Panc1 (cell line): ENCODE measurements at regions not wholly inside any gene's neighbourhood (a gene's known extent, or its start where the extent isn't known, plus 50 kb on each side); places are given as distances from the start of the nearest gene placed in this dataset.

Experiments used
- ATAC-seq: fragments of 200-7000 bp; cut with Tn5 transposase; 2 replicates; pipeline ENCODE4 v1.9.1; 2020; ENCODE audit warnings: mild to moderate bottlenecking, moderate library complexity
- BruUV-seq: library from RNA; stranded (reverse); fragments of 400-500 nt; replicated peaks from 2 replicates; lab custom pipeline; 2021; lab: Mats Ljungman, UMichigan
- CTCF ChIA-PET: fragments of 300-600 bp; sonication (Branson Sonifier 250); formaldehyde crosslinking; loops from one replicate; lab custom pipeline; 2022; ENCODE audit warnings: antibody characterized with exemption; lab: Charles Lee
- POLR2A ChIA-PET: fragments of 300-600 bp; sonication (Branson Sonifier 250); formaldehyde crosslinking; loops from one replicate; lab custom pipeline; 2022; ENCODE audit warnings: antibody characterized with exemption; lab: Charles Lee
- DNase-seq: peaks from one replicate; pipeline ENCODE4 v3.0.0-alpha.2; 2010; ENCODE audit warnings: low read depth, low spot score
- H3K27ac ChIP-seq: 2 replicates; pipeline ENCODE4 v1.5.1; 2011; ENCODE audit warnings: mild to moderate bottlenecking, low read length, inconsistent platforms
- H3K27me3 ChIP-seq: fragments of 200-500 bp; sonication (Bioruptor generic); 2 replicates; pipeline ENCODE4 v1.6.0; 2014; ENCODE audit warnings: low read length, inconsistent platforms; ENCODE audit not compliant: control insufficient read depth, insufficient read depth
- H3K36me3 ChIP-seq: fragments of 200-500 bp; sonication (Bioruptor generic); 2 replicates; pipeline ENCODE4 v1.5.1; 2014; ENCODE audit warnings: inconsistent platforms, mild to moderate bottlenecking, low read length, moderate library complexity; ENCODE audit not compliant: control insufficient read depth, insufficient read depth
- H3K4me1 ChIP-seq: 2 replicates; pipeline ENCODE4 v1.5.1; 2011; ENCODE audit warnings: inconsistent platforms, mild to moderate bottlenecking, low read length, moderate library complexity; ENCODE audit not compliant: control insufficient read depth, insufficient read depth
- H3K4me3 ChIP-seq, 2 experiments: 2 replicates each; pipeline ENCODE4 v1.5.1; 2011 to 2012; ENCODE audit warnings: low read depth in 2 of 2, low read length in 2 of 2, mild to moderate bottlenecking in 2 of 2, inconsistent platforms in 1 of 2, moderate library complexity in 1 of 2
- H3K9me3 ChIP-seq: fragments of 200-500 bp; sonication (Bioruptor generic); 2 replicates; pipeline ENCODE4 v1.5.1; 2014; ENCODE audit warnings: low read depth, mild to moderate bottlenecking, inconsistent platforms, low read length, moderate library complexity; ENCODE audit not compliant: control insufficient read depth, insufficient read depth
- POLR2AphosphoS5 ChIP-seq: IDR thresholded peaks from 2 replicates; pipeline ENCODE4 v1.6.1; 2012; ENCODE audit warnings: mild to moderate bottlenecking, low read depth, low read length, moderate library complexity
- SIN3A ChIP-seq: IDR thresholded peaks from 2 replicates; pipeline ENCODE4 v1.6.1; 2012; ENCODE audit warnings: low read depth, mild to moderate bottlenecking, low read length, moderate library complexity, borderline replicate concordance; ENCODE audit not compliant: insufficient read depth
- TCF7L2 ChIP-seq: IDR thresholded peaks from 2 replicates; pipeline ENCODE4 v1.6.1; 2011; ENCODE audit warnings: mild to moderate bottlenecking, low read depth, low read length, inconsistent platforms
- in situ Hi-C: cut with HindIII; loops from 2 replicates; pipeline ENCODE4 v1.10.0; 2016; ENCODE audit warnings: low sequenced_read_pairs, low pct_unique_long_range_greater_than_20kb
- intact Hi-C: fragments of 100-400 bp; cut with micrococcal nuclease; formaldehyde crosslinking; loops from one replicate; pipeline ENCODE4 v1.10.0; 2022; ENCODE audit not compliant: unreplicated experiment
- TF ChIP-seq, protein P1 (sequence below): fragments of 450-650 bp; IDR thresholded peaks from 2 replicates; pipeline ENCODE4 v1.5.1; 2017; ENCODE audit warnings: mild to moderate bottlenecking
- TF ChIP-seq, protein P2 (sequence below), 2 experiments: IDR thresholded peaks; 2 replicates each; pipeline ENCODE4 v1.6.1; 2011 to 2012; ENCODE audit warnings: low read depth in 2 of 2, control low read depth in 1 of 2, low read length in 1 of 2, mild to moderate bottlenecking in 1 of 2, moderate library complexity in 1 of 2; ENCODE audit not compliant: insufficient read depth in 1 of 2

DNA sequence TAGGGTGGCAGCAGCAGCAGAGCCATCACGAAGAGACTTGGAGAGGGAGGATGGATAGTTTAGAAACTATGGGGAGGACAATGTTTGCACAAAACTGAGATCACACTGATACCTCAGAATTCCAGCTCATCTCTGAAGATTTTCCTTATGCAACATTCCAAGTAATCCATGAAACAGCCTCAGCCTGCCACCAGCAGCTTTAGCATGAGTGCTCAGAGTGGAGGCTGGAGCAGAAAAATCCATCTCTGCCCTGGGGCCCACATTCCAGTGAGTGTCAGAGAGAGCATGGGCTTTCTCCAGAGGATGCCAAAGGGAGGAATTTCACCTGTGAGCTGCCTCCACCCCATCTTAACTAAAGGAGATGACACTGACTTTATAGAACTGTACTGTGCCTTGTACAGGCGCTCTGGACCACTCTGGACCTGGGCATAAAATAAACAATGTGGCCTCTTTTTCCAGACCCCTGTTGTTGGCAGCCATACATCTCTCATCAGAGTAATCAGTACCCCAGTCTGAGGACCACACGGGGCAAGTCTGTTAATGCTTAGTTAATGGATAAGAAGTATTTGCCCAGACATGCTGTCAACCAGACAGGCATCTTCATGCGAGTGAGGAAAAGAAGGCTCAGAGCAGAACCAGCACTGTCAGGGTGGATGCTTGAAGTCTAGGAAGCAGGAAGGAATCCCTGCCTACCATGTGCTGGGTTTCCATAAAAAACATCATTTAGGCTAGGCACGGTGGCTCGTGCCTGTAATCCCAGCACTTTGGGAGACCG lies 440.9 kb downstream of the ENC1 start:
- no peaks in the 10 kb centered on the region for H3K36me3 ChIP-seq
- in situ Hi-C loops: no loop called here
- no peak overlapping the region for H3K4me3 ChIP-seq
- H3K27me3 ChIP-seq: no peaks in the 10 kb centered on the region
- DNase-seq: no peak
- BruUV-seq: no TSS peak
- H3K4me1 ChIP-seq: peaks cover 11% of the 10 kb centered on the region
- TF ChIP-seq TCF7L2 (no peak), POLR2AphosphoS5 (no peak), SIN3A (no peak)
- TF ChIP-seq, protein P1, sequence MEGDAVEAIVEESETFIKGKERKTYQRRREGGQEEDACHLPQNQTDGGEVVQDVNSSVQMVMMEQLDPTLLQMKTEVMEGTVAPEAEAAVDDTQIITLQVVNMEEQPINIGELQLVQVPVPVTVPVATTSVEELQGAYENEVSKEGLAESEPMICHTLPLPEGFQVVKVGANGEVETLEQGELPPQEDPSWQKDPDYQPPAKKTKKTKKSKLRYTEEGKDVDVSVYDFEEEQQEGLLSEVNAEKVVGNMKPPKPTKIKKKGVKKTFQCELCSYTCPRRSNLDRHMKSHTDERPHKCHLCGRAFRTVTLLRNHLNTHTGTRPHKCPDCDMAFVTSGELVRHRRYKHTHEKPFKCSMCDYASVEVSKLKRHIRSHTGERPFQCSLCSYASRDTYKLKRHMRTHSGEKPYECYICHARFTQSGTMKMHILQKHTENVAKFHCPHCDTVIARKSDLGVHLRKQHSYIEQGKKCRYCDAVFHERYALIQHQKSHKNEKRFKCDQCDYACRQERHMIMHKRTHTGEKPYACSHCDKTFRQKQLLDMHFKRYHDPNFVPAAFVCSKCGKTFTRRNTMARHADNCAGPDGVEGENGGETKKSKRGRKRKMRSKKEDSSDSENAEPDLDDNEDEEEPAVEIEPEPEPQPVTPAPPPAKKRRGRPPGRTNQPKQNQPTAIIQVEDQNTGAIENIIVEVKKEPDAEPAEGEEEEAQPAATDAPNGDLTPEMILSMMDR: no peak
- TF ChIP-seq, protein P2, sequence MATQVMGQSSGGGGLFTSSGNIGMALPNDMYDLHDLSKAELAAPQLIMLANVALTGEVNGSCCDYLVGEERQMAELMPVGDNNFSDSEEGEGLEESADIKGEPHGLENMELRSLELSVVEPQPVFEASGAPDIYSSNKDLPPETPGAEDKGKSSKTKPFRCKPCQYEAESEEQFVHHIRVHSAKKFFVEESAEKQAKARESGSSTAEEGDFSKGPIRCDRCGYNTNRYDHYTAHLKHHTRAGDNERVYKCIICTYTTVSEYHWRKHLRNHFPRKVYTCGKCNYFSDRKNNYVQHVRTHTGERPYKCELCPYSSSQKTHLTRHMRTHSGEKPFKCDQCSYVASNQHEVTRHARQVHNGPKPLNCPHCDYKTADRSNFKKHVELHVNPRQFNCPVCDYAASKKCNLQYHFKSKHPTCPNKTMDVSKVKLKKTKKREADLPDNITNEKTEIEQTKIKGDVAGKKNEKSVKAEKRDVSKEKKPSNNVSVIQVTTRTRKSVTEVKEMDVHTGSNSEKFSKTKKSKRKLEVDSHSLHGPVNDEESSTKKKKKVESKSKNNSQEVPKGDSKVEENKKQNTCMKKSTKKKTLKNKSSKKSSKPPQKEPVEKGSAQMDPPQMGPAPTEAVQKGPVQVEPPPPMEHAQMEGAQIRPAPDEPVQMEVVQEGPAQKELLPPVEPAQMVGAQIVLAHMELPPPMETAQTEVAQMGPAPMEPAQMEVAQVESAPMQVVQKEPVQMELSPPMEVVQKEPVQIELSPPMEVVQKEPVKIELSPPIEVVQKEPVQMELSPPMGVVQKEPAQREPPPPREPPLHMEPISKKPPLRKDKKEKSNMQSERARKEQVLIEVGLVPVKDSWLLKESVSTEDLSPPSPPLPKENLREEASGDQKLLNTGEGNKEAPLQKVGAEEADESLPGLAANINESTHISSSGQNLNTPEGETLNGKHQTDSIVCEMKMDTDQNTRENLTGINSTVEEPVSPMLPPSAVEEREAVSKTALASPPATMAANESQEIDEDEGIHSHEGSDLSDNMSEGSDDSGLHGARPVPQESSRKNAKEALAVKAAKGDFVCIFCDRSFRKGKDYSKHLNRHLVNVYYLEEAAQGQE (IDR thresholded peaks at IDR 0.05; ENCODE audit: insufficient read depth in 1 of 2, low read depth in 2 of 2, low read length in 1 of 2): no peak
- ChIA-PET CTCF (no interaction called here), POLR2A (no interaction called here)
- H3K9me3 ChIP-seq: no peaks in the 10 kb centered on the region
- ATAC-seq: no peak
- H3K27ac ChIP-seq: no peak overlapping the region
- intact Hi-C loops: no loop called here

DNA sequence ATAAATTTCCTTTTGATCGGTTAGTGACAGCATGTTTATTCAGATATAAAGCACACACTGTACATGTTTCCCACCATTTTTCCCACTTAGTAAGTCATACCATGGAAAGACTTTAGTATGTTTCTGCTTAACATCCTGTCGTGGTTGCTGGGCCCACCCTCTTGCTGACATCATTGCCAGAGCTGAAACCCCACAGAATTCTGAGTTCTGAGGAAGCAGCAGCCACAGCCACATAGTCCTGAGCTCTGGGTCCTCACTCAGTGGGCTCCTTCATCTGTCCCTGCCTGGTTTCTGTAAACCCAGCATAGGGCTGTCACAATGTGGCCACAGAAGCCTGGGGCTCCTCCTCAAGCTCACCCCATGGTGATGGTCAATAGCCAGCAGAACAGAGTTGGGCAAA lies 441.5 kb downstream of the ENC1 start:
- in situ Hi-C loops: no loop called here
- BruUV-seq: no TSS peak
- H3K9me3 ChIP-seq: no peaks in the 10 kb centered on the region
- no peak for TF ChIP-seq POLR2AphosphoS5
- no peak for TF ChIP-seq SIN3A
- no peak for TF ChIP-seq TCF7L2
- TF ChIP-seq, protein P2 (IDR thresholded peaks at IDR 0.05; ENCODE audit: insufficient read depth in 1 of 2, low read depth in 2 of 2, low read length in 1 of 2): no peak
- TF ChIP-seq, protein P1: no peak
- intact Hi-C loops: no loop called here
- no peak overlapping the region for H3K27ac ChIP-seq
- no peak for ATAC-seq
- H3K36me3 ChIP-seq: no peaks in the 10 kb centered on the region
- ChIA-PET POLR2A (no interaction called here), CTCF (no interaction called here)
- DNase-seq: no peak
- no peak overlapping the region for H3K4me3 ChIP-seq
- no peaks in the 10 kb centered on the region for H3K27me3 ChIP-seq
- peaks cover 11% of the 10 kb centered on the region for H3K4me1 ChIP-seq
